NT2/D1 (cell line): ENCODE measurements at regions not wholly inside any gene's neighbourhood (a gene's known extent, or its start where the extent isn't known, plus 50 kb on each side); places are given as distances from the start of the nearest gene placed in this dataset.

ENCODE experiments used
- DNase-seq: peaks from one replicate; pipeline ENCODE4 v3.0.0-alpha.2; 2011; ENCODE audit warnings: low read depth, low spot score
- H3K27me3 ChIP-seq: 2 replicates; pipeline ENCODE4 v1.6.0; 2011; ENCODE audit warnings: mild to moderate bottlenecking; ENCODE audit not compliant: insufficient read length, insufficient read depth
- H3K36me3 ChIP-seq: 2 replicates; pipeline ENCODE4 v1.6.1; 2011; ENCODE audit warnings: mild to moderate bottlenecking, low read length, mixed read lengths; ENCODE audit not compliant: insufficient read depth, insufficient read length
- H3K4me1 ChIP-seq: 2 replicates; pipeline ENCODE4 v1.5.1; 2011; ENCODE audit not compliant: insufficient read depth, insufficient read length
- H3K4me3 ChIP-seq: 2 replicates; pipeline ENCODE4 v1.5.1; 2011; ENCODE audit warnings: low read depth; ENCODE audit not compliant: insufficient read length
- H3K9ac ChIP-seq: 2 replicates; pipeline ENCODE4 v1.6.0; 2011; ENCODE audit warnings: low read depth; ENCODE audit not compliant: insufficient read length
- H3K9me3 ChIP-seq: 2 replicates; pipeline ENCODE4 v1.5.1; 2011; ENCODE audit warnings: mild to moderate bottlenecking, low read length; ENCODE audit not compliant: insufficient read depth
- SUZ12 ChIP-seq: IDR thresholded peaks from 2 replicates; pipeline ENCODE4 v1.6.1; 2011; ENCODE audit not compliant: insufficient read length, insufficient read depth; ENCODE audit errors: extremely low read depth
- YY1 ChIP-seq: IDR thresholded peaks from 2 replicates; pipeline ENCODE4 v1.6.1; 2011; ENCODE audit not compliant: insufficient read length, insufficient read depth
- ZNF274 ChIP-seq: IDR thresholded peaks from 2 replicates; pipeline ENCODE4 v1.6.1; 2011; ENCODE audit warnings: mild to moderate bottlenecking, low read depth, low read length

DNA sequence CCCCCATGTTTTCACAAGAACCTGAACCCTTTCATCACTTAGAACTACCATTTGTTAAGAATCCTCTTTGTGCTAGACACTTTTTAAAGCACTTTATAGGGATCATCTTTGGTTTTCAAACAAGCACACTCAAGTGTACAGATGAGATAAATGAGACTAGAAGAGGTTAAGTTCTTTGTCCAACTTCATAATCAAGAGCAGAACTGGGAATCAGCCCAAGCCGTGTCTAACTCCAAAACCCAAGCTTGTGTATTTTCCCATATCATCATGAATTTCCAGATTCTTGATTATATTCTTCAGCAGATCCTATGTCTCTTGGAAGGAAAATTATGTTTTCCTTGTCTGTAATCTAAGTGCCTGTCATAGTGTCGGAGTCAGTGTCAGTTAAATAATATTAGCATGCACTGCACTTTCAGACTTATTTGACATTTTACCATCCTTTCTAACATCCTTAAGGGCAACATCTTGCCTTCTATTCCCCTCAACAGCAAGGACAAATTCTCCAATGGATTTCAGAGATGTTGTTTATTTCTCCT, 123.0 kb upstream of the SETBP1 start:
- no peaks in the 10 kb centered on the region for H3K36me3 ChIP-seq

GRCh38 chr18:44558767-44559166, 121.9 kb upstream of the SETBP1 start:
- DNase-seq: no peak
- Histone ChIP-seq H3K4me1 (no peaks in the 10 kb centered on the region), H3K9ac (no peak overlapping the region), H3K4me3 (no peak overlapping the region), H3K36me3 (no peaks in the 10 kb centered on the region), H3K9me3 (no peaks in the 10 kb centered on the region), H3K27me3 (no peaks in the 10 kb centered on the region)
- TF ChIP-seq SUZ12 (no peak), ZNF274 (no peak), YY1 (no peak)

More for the DNA sequence above, 123.0 kb upstream of the SETBP1 start:
- H3K4me3 ChIP-seq: no peak overlapping the region
- H3K9me3 ChIP-seq: no peaks in the 10 kb centered on the region
- TF ChIP-seq SUZ12 (no peak), ZNF274 (no peak), YY1 (no peak)
- no peaks in the 10 kb centered on the region for H3K27me3 ChIP-seq
- H3K9ac ChIP-seq: no peak overlapping the region
- no peaks in the 10 kb centered on the region for H3K4me1 ChIP-seq
- no peak for DNase-seq

DNA sequence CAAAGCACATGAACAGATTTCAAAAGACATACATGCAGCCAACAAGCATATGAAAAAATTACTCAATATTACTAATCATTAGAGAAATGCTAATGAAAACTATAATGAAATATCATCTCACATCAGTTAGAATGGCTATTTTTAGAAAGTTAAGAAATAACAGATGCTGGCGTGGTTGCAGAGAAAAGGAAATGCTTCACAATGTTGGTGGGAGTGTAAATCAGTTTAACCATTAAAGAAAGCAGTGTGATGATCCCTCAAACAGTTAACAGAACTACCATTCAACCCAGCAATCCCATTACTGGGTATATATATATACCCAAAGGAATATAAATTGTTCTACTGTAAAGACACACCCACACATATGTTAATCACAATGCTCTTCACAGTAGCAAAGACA, 117.7 kb upstream of the SETBP1 start:
- Histone ChIP-seq H3K9me3 (no peaks in the 10 kb centered on the region), H3K4me3 (no peak overlapping the region), H3K27me3 (no peaks in the 10 kb centered on the region), H3K9ac (no peak overlapping the region), H3K36me3 (no peaks in the 10 kb centered on the region), H3K4me1 (no peaks in the 10 kb centered on the region)
- TF ChIP-seq YY1 (no peak), SUZ12 (no peak), ZNF274 (no peak)
- no peak for DNase-seq

- no peaks in the 10 kb centered on the region for H3K36me3 ChIP-seq
- no peak overlapping the region for H3K9ac ChIP-seq
- H3K4me3 ChIP-seq: no peak overlapping the region
- H3K4me1 ChIP-seq: no peaks in the 10 kb centered on the region
- peak; percentile 6 for DNase-seq
- TF ChIP-seq ZNF274 (no peak), SUZ12 (no peak), YY1 (no peak)
- H3K27me3 ChIP-seq: no peaks in the 10 kb centered on the region
- peaks cover 5% of the 10 kb centered on the region; the same call in 1 of the 2 replicates for H3K9me3 ChIP-seq
These were observed 115.8 kb upstream of the SETBP1 start for GRCh38 chr18:44564922-44565321.

GRCh38 chr18:44568342-44568741, 112.3 kb upstream of the SETBP1 start:
- no peak overlapping the region for H3K4me3 ChIP-seq
- peaks cover 5% of the 10 kb centered on the region; the same call in 1 of the 2 replicates for H3K9me3 ChIP-seq
- no peak overlapping the region for H3K9ac ChIP-seq
- DNase-seq: no peak
- H3K27me3 ChIP-seq: no peaks in the 10 kb centered on the region
- no peaks in the 10 kb centered on the region for H3K36me3 ChIP-seq
- H3K4me1 ChIP-seq: no peaks in the 10 kb centered on the region
- TF ChIP-seq YY1: no peak
- no peak for TF ChIP-seq SUZ12
- TF ChIP-seq ZNF274: no peak

GRCh38 chr18:44568986-44569385, 111.7 kb upstream of the SETBP1 start:
- Histone ChIP-seq H3K36me3 (no peaks in the 10 kb centered on the region), H3K9ac (no peak overlapping the region)

GRCh38 chr18:44569391-44570055, 111.2 kb upstream of the SETBP1 start:
- DNase-seq: peak; percentile 33
- peaks cover 5% of the 10 kb centered on the region; the same call in 1 of the 2 replicates for H3K9me3 ChIP-seq
- H3K27me3 ChIP-seq: no peaks in the 10 kb centered on the region
- no peaks in the 10 kb centered on the region for H3K36me3 ChIP-seq
- no peak overlapping the region for H3K4me3 ChIP-seq
- TF ChIP-seq ZNF274 (no peak), SUZ12 (no peak), YY1 (no peak)
- no peaks in the 10 kb centered on the region for H3K4me1 ChIP-seq
- H3K9ac ChIP-seq: no peak overlapping the region

More at GRCh38 chr18:44568986-44569385, 111.7 kb upstream of the SETBP1 start:
- TF ChIP-seq SUZ12: no peak
- no peak for TF ChIP-seq YY1
- TF ChIP-seq ZNF274: no peak
- H3K27me3 ChIP-seq: no peaks in the 10 kb centered on the region
- H3K4me1 ChIP-seq: no peaks in the 10 kb centered on the region
- no peak for DNase-seq
- H3K9me3 ChIP-seq: peaks cover 5% of the 10 kb centered on the region; the same call in 1 of the 2 replicates
- H3K4me3 ChIP-seq: no peak overlapping the region
